ENCODE measurements at regions not wholly inside any gene's neighbourhood (a gene's known extent, or its start where the extent isn't known, plus 50 kb on each side); places are given as distances from the start of the nearest gene placed in this dataset.

DNA sequence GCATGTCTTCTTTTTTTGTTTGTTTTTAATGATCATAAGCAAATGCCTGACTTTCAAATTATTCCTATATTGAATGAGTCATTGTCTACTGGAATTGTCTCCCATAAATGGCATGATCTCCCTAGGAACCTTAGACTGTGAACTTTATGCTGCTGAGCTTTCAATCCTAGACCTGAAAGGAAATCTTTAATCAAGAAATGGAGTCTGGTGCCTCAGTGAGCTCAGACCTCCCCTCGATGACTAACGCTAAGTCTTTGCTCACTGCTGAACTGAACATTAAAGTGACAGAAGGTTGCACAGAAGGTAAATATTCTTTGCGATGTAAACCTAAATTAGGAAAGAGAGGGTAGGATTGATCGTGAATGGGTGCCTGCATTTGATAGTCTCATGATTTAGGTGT lies 745.2 kb upstream of the WWC1 start:
- Histone ChIP-seq H3K27ac (ENCODE audit: control insufficient read depth, insufficient read depth) (no peak overlapping the region), H3K9ac (ENCODE audit: control insufficient read depth, insufficient read depth, low read length) (no peak overlapping the region), H4K20me1 (ENCODE audit: control insufficient read depth, insufficient read depth) (no peaks in the 10 kb centered on the region), H3K4me1 (ENCODE audit: control insufficient read depth, insufficient read depth, low read length) (no peaks in the 10 kb centered on the region), H3K9me3 (replicated peaks; ENCODE audit: control insufficient read depth, insufficient read depth, low read length) (no peaks in the 10 kb centered on the region), H3K27me3 (replicated peaks in 1 of 2; ENCODE audit: control insufficient read depth in 2 of 2, insufficient read depth in 2 of 2, low read length in 1 of 2) (no peaks in the 10 kb centered on the region), H2AFZ (ENCODE audit: control insufficient read depth, low read depth, low read length) (no peak overlapping the region), H3K79me2 (ENCODE audit: control insufficient read depth, insufficient read depth, low read length) (no peaks in the 10 kb centered on the region), H3K4me3 (no peak overlapping the region), H3K4me2 (ENCODE audit: control insufficient read depth, insufficient read depth) (no peak overlapping the region), H3K36me3 (ENCODE audit: control insufficient read depth in 2 of 2, insufficient read depth in 2 of 2, low read length in 1 of 2) (no peaks in the 10 kb centered on the region)
- FAIRE-seq (no peak), DNase-seq (ENCODE audit: low read depth, low spot score) (no peak), ATAC-seq (no peak)
- TF ChIP-seq HDAC6 (IDR thresholded peaks at IDR 0.05; ENCODE audit: unreplicated experiment) (no peak), TCF3 (IDR thresholded peaks at IDR 0.05; ENCODE audit: borderline replicate concordance, insufficient read depth, low read depth, low read length) (no peak), MEF2B (IDR thresholded peaks at IDR 0.05; ENCODE audit: partially characterized antibody, poor library complexity, severe bottlenecking) (no peak), BACH1 (IDR thresholded peaks at IDR 0.05; ENCODE audit: borderline replicate concordance) (no peak), KDM1A (IDR thresholded peaks at IDR 0.05; ENCODE audit: borderline replicate concordance) (no peak), YY1 (IDR thresholded peaks at IDR 0.05; ENCODE audit: low read depth, low read length) (no peak), NFYA (IDR thresholded peaks at IDR 0.05; ENCODE audit: borderline replicate concordance, low read depth, low read length) (no peak), DPF2 (IDR thresholded peaks at IDR 0.05) (no peak), SMAD1 (IDR thresholded peaks at IDR 0.05; ENCODE audit: low read depth, partially characterized antibody) (no peak), TCF12 (IDR thresholded peaks at IDR 0.05; ENCODE audit: low read depth, low read length) (no peak), SMARCA5 (IDR thresholded peaks at IDR 0.05) (no peak), MYC (IDR thresholded peaks at IDR 0.05; ENCODE audit: insufficient read depth, insufficient read length, insufficient replicate concordance, low read length, severe bottlenecking) (no peak), KLF5 (IDR thresholded peaks at IDR 0.05; ENCODE audit: partially characterized antibody) (no peak), TBL1XR1 (IDR thresholded peaks at IDR 0.05; ENCODE audit: low read depth, low read length) (no peak), SMAD5 (IDR thresholded peaks at IDR 0.05; ENCODE audit: low read depth) (no peak), TARDBP (IDR thresholded peaks at IDR 0.05; ENCODE audit: borderline replicate concordance) (no peak)
- TF ChIP-seq, protein P1, sequence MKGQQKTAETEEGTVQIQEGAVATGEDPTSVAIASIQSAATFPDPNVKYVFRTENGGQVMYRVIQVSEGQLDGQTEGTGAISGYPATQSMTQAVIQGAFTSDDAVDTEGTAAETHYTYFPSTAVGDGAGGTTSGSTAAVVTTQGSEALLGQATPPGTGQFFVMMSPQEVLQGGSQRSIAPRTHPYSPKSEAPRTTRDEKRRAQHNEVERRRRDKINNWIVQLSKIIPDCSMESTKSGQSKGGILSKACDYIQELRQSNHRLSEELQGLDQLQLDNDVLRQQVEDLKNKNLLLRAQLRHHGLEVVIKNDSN (IDR thresholded peaks at IDR 0.05; ENCODE audit: borderline replicate concordance, extremely low read length, insufficient read depth, low read depth, low read length), result no peak
- TF ChIP-seq, protein P2, sequence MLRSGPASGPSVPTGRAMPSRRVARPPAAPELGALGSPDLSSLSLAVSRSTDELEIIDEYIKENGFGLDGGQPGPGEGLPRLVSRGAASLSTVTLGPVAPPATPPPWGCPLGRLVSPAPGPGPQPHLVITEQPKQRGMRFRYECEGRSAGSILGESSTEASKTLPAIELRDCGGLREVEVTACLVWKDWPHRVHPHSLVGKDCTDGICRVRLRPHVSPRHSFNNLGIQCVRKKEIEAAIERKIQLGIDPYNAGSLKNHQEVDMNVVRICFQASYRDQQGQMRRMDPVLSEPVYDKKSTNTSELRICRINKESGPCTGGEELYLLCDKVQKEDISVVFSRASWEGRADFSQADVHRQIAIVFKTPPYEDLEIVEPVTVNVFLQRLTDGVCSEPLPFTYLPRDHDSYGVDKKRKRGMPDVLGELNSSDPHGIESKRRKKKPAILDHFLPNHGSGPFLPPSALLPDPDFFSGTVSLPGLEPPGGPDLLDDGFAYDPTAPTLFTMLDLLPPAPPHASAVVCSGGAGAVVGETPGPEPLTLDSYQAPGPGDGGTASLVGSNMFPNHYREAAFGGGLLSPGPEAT (IDR thresholded peaks at IDR 0.05; ENCODE audit: low read depth), result no peak
- SMC1A ChIA-PET (ENCODE audit: uncharacterized antibody, unreplicated experiment), result no interaction called here
- WGBS (ENCODE audit: insufficient coverage, insufficient replicate concordance, low lambda C conversion rate, missing lambda C conversion rate), result 28% methylated on average over 4 of the region's 4 CpGs
- intact Hi-C loops (cut with micrococcal nuclease; ENCODE audit: unreplicated experiment) (no loop called here), in situ Hi-C loops (cut with MboI) (no loop called here)
- POLR2A ChIA-PET, result no interaction called here
- no TSS peak for BruUV-seq (replicated peaks)
- RAD21 ChIA-PET (ENCODE audit: unreplicated experiment), result no interaction called here
- CTCF ChIA-PET, result no interaction called here

Measured in GM12878 (cell line).